ENCODE measurements at regions not wholly inside any gene's neighbourhood (a gene's known extent, or its start where the extent isn't known, plus 50 kb on each side); places are given as distances from the start of the nearest gene placed in this dataset.

DNA sequence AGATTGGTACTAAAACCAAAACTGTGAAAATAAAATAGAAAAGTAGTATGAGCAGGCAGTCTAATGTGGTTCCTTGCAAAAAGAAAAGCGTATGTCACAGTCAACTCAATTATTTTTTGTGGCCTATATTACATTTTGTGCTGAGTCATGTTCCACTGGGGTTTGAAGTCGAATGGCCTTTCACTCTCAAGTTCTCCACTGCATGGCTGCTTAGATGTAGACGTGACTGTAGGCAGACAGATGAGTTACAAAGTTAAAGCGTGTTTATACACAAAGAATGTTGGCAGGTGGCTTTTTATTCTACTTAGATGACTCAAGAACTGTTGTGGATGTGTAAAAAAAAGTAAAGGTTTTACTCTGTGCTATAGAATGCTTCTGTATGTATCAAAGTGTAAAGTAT lies 133.9 kb downstream of the SLITRK6 start:
- no peaks in the 10 kb centered on the region for H3K4me1 ChIP-seq (ENCODE audit: control insufficient read depth in 2 of 2, insufficient read depth in 2 of 2, low read length in 2 of 2)
- no peak overlapping the region for H2AFZ ChIP-seq (ENCODE audit: insufficient read depth, low read depth, low read length, poor library complexity, severe bottlenecking)
- no peak for ATAC-seq (ENCODE audit: low read depth)
- WGBS (ENCODE audit: insufficient coverage) = 44% methylated on average over 4 of the region's 4 CpGs
- TF ChIP-seq, protein P1, sequence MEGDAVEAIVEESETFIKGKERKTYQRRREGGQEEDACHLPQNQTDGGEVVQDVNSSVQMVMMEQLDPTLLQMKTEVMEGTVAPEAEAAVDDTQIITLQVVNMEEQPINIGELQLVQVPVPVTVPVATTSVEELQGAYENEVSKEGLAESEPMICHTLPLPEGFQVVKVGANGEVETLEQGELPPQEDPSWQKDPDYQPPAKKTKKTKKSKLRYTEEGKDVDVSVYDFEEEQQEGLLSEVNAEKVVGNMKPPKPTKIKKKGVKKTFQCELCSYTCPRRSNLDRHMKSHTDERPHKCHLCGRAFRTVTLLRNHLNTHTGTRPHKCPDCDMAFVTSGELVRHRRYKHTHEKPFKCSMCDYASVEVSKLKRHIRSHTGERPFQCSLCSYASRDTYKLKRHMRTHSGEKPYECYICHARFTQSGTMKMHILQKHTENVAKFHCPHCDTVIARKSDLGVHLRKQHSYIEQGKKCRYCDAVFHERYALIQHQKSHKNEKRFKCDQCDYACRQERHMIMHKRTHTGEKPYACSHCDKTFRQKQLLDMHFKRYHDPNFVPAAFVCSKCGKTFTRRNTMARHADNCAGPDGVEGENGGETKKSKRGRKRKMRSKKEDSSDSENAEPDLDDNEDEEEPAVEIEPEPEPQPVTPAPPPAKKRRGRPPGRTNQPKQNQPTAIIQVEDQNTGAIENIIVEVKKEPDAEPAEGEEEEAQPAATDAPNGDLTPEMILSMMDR (IDR thresholded peaks at IDR 0.05) = no peak
- TF ChIP-seq EZH2 (IDR thresholded peaks at IDR 0.05; ENCODE audit: borderline replicate concordance, insufficient read depth, low read depth, low read length, poor library complexity, severe bottlenecking) = no peak
- intact Hi-C loops (cut with micrococcal nuclease) = no loop called here
- H3K9me3 ChIP-seq (ENCODE audit: control extremely low read depth in 1 of 3, control insufficient read depth in 2 of 3, insufficient read depth in 1 of 3, low read length in 2 of 3) = peaks cover 0 to 2% (median 0%) of the 10 kb centered on the region in 3 donors
- no peak overlapping the region for H3K4me2 ChIP-seq (replicated peaks; ENCODE audit: low read depth, low read length, poor library complexity, severe bottlenecking)
- H3K79me2 ChIP-seq (ENCODE audit: control insufficient read depth, insufficient read depth, low read length) = no peaks in the 10 kb centered on the region
- CTCF ChIA-PET = no interaction called here
- no peak overlapping the region for H3K4me3 ChIP-seq (ENCODE audit: control extremely low read depth in 1 of 5, extremely low read depth in 1 of 5, insufficient read depth in 1 of 5, low read depth in 2 of 5, low read length in 4 of 5)
- Mint-ChIP-seq H3K4me3 (no peak overlapping the region), H3K27ac (no peak overlapping the region), H3K4me1 (no peaks in the 10 kb centered on the region), H3K9me3 (ENCODE audit: insufficient read depth) (peaks cover 5% of the 10 kb centered on the region), H3K27me3 (no peaks in the 10 kb centered on the region)
- POLR2A ChIA-PET = no interaction called here
- H4K20me1 ChIP-seq (ENCODE audit: control insufficient read depth, insufficient read depth, low read length, poor library complexity, severe bottlenecking) = no peaks in the 10 kb centered on the region
- no peak overlapping the region for H3K9ac ChIP-seq (ENCODE audit: low read length)
- no peak overlapping the region for H3K27ac ChIP-seq (ENCODE audit: low read length in 2 of 2)
- H3K36me3 ChIP-seq (replicated peaks in 1 of 2; ENCODE audit: control extremely low read depth in 1 of 2, control insufficient read depth in 1 of 2, extremely low read depth in 1 of 2, insufficient read depth in 2 of 2, low read length in 1 of 2) = no peaks in the 10 kb centered on the region
- no peak for DNase-seq
- no peaks in the 10 kb centered on the region for H3K27me3 ChIP-seq (replicated peaks in 1 of 4; ENCODE audit: control extremely low read depth in 1 of 4, control insufficient read depth in 3 of 4, insufficient read depth in 4 of 4, low read length in 3 of 4)

DNA sequence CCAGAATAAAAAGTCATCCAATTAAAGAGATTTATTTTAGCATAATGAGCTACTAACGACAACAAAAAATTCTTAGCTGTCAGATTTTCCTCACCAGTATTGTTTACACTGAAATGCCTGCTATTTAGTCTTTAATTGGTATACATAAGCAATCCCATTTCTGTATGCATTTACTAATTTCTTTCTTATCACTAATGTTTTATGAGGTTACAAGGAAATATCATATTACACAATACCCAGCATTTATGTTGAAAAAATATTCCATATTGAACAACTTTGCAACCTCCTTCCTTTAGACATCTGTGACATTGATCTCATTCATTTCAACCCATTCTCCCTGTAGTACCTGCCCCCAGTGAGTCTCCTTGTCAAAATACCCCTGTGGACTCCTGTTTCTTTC lies 135.4 kb downstream of the SLITRK6 start:
- Histone ChIP-seq H3K9me3 (ENCODE audit: control extremely low read depth in 1 of 3, control insufficient read depth in 2 of 3, insufficient read depth in 1 of 3, low read length in 2 of 3) (peaks cover 0 to 2% (median 0%) of the 10 kb centered on the region in 3 donors), H3K9ac (ENCODE audit: low read length) (no peak overlapping the region), H2AFZ (ENCODE audit: insufficient read depth, low read depth, low read length, poor library complexity, severe bottlenecking) (no peak overlapping the region), H3K4me2 (replicated peaks; ENCODE audit: low read depth, low read length, poor library complexity, severe bottlenecking) (no peak overlapping the region), H3K27ac (ENCODE audit: low read length in 2 of 2) (no peak overlapping the region), H3K4me1 (ENCODE audit: control insufficient read depth in 2 of 2, insufficient read depth in 2 of 2, low read length in 2 of 2) (no peaks in the 10 kb centered on the region), H3K79me2 (ENCODE audit: control insufficient read depth, insufficient read depth, low read length) (no peaks in the 10 kb centered on the region), H3K36me3 (replicated peaks in 1 of 2; ENCODE audit: control extremely low read depth in 1 of 2, control insufficient read depth in 1 of 2, extremely low read depth in 1 of 2, insufficient read depth in 2 of 2, low read length in 1 of 2) (no peaks in the 10 kb centered on the region), H3K4me3 (ENCODE audit: control extremely low read depth in 1 of 5, extremely low read depth in 1 of 5, insufficient read depth in 1 of 5, low read depth in 2 of 5, low read length in 4 of 5) (no peak overlapping the region), H4K20me1 (ENCODE audit: control insufficient read depth, insufficient read depth, low read length, poor library complexity, severe bottlenecking) (no peaks in the 10 kb centered on the region), H3K27me3 (replicated peaks in 1 of 4; ENCODE audit: control extremely low read depth in 1 of 4, control insufficient read depth in 3 of 4, insufficient read depth in 4 of 4, low read length in 3 of 4) (no peaks in the 10 kb centered on the region)
- Mint-ChIP-seq H3K4me1 (no peaks in the 10 kb centered on the region), H3K9me3 (ENCODE audit: insufficient read depth) (peaks cover 5% of the 10 kb centered on the region), H3K4me3 (no peak overlapping the region), H3K27ac (no peak overlapping the region), H3K27me3 (no peaks in the 10 kb centered on the region)
- intact Hi-C loops (cut with micrococcal nuclease) = no loop called here
- no CpG with 5 or more reads among the region's 1 CpG for WGBS (ENCODE audit: insufficient coverage)
- CTCF ChIA-PET = no interaction called here
- POLR2A ChIA-PET = no interaction called here
- DNase-seq (no peak), ATAC-seq (ENCODE audit: low read depth) (no peak)
- no peak for TF ChIP-seq EZH2 (IDR thresholded peaks at IDR 0.05; ENCODE audit: borderline replicate concordance, insufficient read depth, low read depth, low read length, poor library complexity, severe bottlenecking)
- TF ChIP-seq, protein P1 (IDR thresholded peaks at IDR 0.05) = no peak

All from B cell (primary cell).